ENCODE measurements at regions not wholly inside any gene's neighbourhood (a gene's known extent, or its start where the extent isn't known, plus 50 kb on each side); places are given as distances from the start of the nearest gene placed in this dataset.

- ATAC-seq: no peak
Observed at GRCh38 chr10:129293991-129294700, 172.9 kb upstream of the MGMT start.

GRCh38 chr10:129294944-129295343 is 172.1 kb upstream of the MGMT start:
- ATAC-seq (no peak), DNase-seq (no peak)
- no peak for TF ChIP-seq CTCF (IDR thresholded peaks at IDR 0.05)
- no peaks in the 10 kb centered on the region for H3K4me1 ChIP-seq
- no peaks in the 10 kb centered on the region for H3K36me3 ChIP-seq
- no peak overlapping the region for H3K4me3 ChIP-seq
- intact Hi-C loops (cut with DNase I): no loop called here
- no peak overlapping the region for H3K27ac ChIP-seq
- H3K9me3 ChIP-seq: no peaks in the 10 kb centered on the region
- H3K27me3 ChIP-seq: no peaks in the 10 kb centered on the region

More at GRCh38 chr10:129293991-129294700, 172.9 kb upstream of the MGMT start:
- intact Hi-C loops (cut with DNase I): no loop called here
- no peaks in the 10 kb centered on the region for H3K9me3 ChIP-seq
- DNase-seq: no peak
- no peak for TF ChIP-seq CTCF (IDR thresholded peaks at IDR 0.05)
- no peak overlapping the region for H3K27ac ChIP-seq
- no peaks in the 10 kb centered on the region for H3K4me1 ChIP-seq
- H3K4me3 ChIP-seq: no peak overlapping the region
- H3K27me3 ChIP-seq: no peaks in the 10 kb centered on the region
- H3K36me3 ChIP-seq: no peaks in the 10 kb centered on the region

- H3K36me3 ChIP-seq: no peaks in the 10 kb centered on the region
- intact Hi-C loops (cut with DNase I): no loop called here
- no peak overlapping the region for H3K4me3 ChIP-seq
- H3K27ac ChIP-seq: no peak overlapping the region
- H3K27me3 ChIP-seq: no peaks in the 10 kb centered on the region
- TF ChIP-seq CTCF (IDR thresholded peaks at IDR 0.05): no peak
- no peaks in the 10 kb centered on the region for H3K4me1 ChIP-seq
- DNase-seq: no peak
- ATAC-seq: no peak
- peaks cover 5% of the 10 kb centered on the region for H3K9me3 ChIP-seq
Observed at GRCh38 chr10:129305046-129305445, 162.0 kb upstream of the MGMT start.

GRCh38 chr10:129307141-129307540 is 159.9 kb upstream of the MGMT start:
- intact Hi-C loops (cut with DNase I): no loop called here
- Histone ChIP-seq H3K4me1 (no peaks in the 10 kb centered on the region), H3K4me3 (no peak overlapping the region), H3K27me3 (no peaks in the 10 kb centered on the region), H3K36me3 (no peaks in the 10 kb centered on the region), H3K27ac (no peak overlapping the region), H3K9me3 (peaks cover 4% of the 10 kb centered on the region)
- TF ChIP-seq CTCF (IDR thresholded peaks at IDR 0.05): no peak
- no peak for DNase-seq
- no peak for ATAC-seq

- Histone ChIP-seq H3K9me3 (no peaks in the 10 kb centered on the region), H3K4me3 (no peak overlapping the region), H3K27ac (no peak overlapping the region), H3K4me1 (no peaks in the 10 kb centered on the region), H3K27me3 (no peaks in the 10 kb centered on the region), H3K36me3 (no peaks in the 10 kb centered on the region)
- no peak for DNase-seq
- no peak for ATAC-seq
- intact Hi-C loops (cut with DNase I): no loop called here
- TF ChIP-seq CTCF (IDR thresholded peaks at IDR 0.05): no peak
Observed at GRCh38 chr10:129308953-129309564, 158.0 kb upstream of the MGMT start.
